Vagina (tissue), 2 donors: ENCODE measurements at regions not wholly inside any gene's neighbourhood (a gene's known extent, or its start where the extent isn't known, plus 50 kb on each side); places are given as distances from the start of the nearest gene placed in this dataset.
"Not testable (repeated sequence)": the region's sequence is repeated elsewhere in the genome, so short reads cannot be mapped to it uniquely, and the experiment has no call there.

Experiments used
- DNase-seq, 2 donors: peaks; one replicate each; pipeline ENCODE4 v3.0.0-alpha.2; 2017; ENCODE audit errors: extremely low spot score in 2 of 2
- H3K27ac ChIP-seq: fragments of 200-600 bp; sonication (generic); one replicate; pipeline ENCODE4 v1.5.1; 2019
- H3K27me3 ChIP-seq: fragments of 200-600 bp; sonication (generic); one replicate; pipeline ENCODE4 v1.5.1; 2019
- H3K36me3 ChIP-seq, 2 donors: fragments of 200-600 bp; sonication (generic); one replicate each; pipeline ENCODE4 v1.5.1; 2017 to 2019
- H3K4me1 ChIP-seq: fragments of 200-600 bp; sonication (generic); one replicate; pipeline ENCODE4 v1.5.1; 2019
- H3K4me3 ChIP-seq, 2 donors: fragments of 200-600 bp; sonication (generic); 1 replicate in 1 of 2; 2 replicates in 1 of 2; pipeline ENCODE4 v1.5.1; 2016 to 2019
- H3K9me3 ChIP-seq: fragments of 200-600 bp; sonication (generic); one replicate; pipeline ENCODE4 v1.5.1; 2019
- CTCF ChIP-seq, 3 experiments: fragments of 450-650 bp in 2 of 3; fragments of 200-600 bp in 1 of 3; sonication (generic) in 1 of 3; IDR thresholded peaks; one replicate each; pipeline ENCODE4 v1.5.1; 2017 to 2019; ENCODE audit warnings: antibody characterized with exemption in 3 of 3, mild to moderate bottlenecking in 2 of 3, moderate library complexity in 2 of 3
- POLR2A ChIP-seq, 2 donors: fragments of 450-650 bp; IDR thresholded peaks; one replicate each; pipeline ENCODE4 v1.6.1; 2017; ENCODE audit warnings: antibody characterized with exemption in 2 of 2, mild to moderate bottlenecking in 2 of 2, moderate library complexity in 2 of 2
- POLR2AphosphoS5 ChIP-seq, 2 donors: sonication (generic); formaldehyde crosslinking; IDR thresholded peaks; one replicate each; pipeline ENCODE4 v1.9.0; 2017; ENCODE audit warnings: antibody characterized with exemption in 2 of 2, mild to moderate bottlenecking in 2 of 2, low read depth in 1 of 2; ENCODE audit not compliant: insufficient read depth in 1 of 2
- intact Hi-C: fragments of 100-400 bp; cut with DNase I; formaldehyde crosslinking; loops from one replicate; pipeline ENCODE4 v1.15.1; 2023

- no peak overlapping the region for H3K4me3 ChIP-seq
- TF ChIP-seq POLR2A (IDR thresholded peaks at IDR 0.05) = no peak
- TF ChIP-seq CTCF (IDR thresholded peaks at IDR 0.05) = no peak
- TF ChIP-seq POLR2AphosphoS5 (IDR thresholded peaks at IDR 0.05; ENCODE audit: insufficient read depth in 1 of 2, low read depth in 1 of 2) = no peak
- no peaks in the 10 kb centered on the region for H3K36me3 ChIP-seq
- no peak overlapping the region for H3K27ac ChIP-seq
- no peak for DNase-seq
- no peaks in the 10 kb centered on the region for H3K9me3 ChIP-seq
- H3K27me3 ChIP-seq = no peaks in the 10 kb centered on the region
- H3K4me1 ChIP-seq = no peaks in the 10 kb centered on the region
- intact Hi-C loops = no loop called here
Measured at GRCh38 chr6:27599859-27600532, 127.1 kb upstream of the ZNF184 start.

- H3K4me1 ChIP-seq, H3K27ac ChIP-seq, intact Hi-C loops, H3K4me3 ChIP-seq, H3K27me3 ChIP-seq, H3K9me3 ChIP-seq, H3K36me3 ChIP-seq, DNase-seq: not testable (repeated sequence)
Measured at GRCh38 chr6:27597031-27597567, 124.2 kb upstream of the ZNF184 start.

- Histone ChIP-seq H3K4me1 (no peaks in the 10 kb centered on the region), H3K9me3 (no peaks in the 10 kb centered on the region), H3K36me3 (no peaks in the 10 kb centered on the region), H3K27ac (no peak overlapping the region), H3K4me3 (no peak overlapping the region), H3K27me3 (no peaks in the 10 kb centered on the region)
- no peak for DNase-seq
- intact Hi-C loops = no loop called here
- no peak for TF ChIP-seq POLR2A (IDR thresholded peaks at IDR 0.05)
- no peak for TF ChIP-seq POLR2AphosphoS5 (IDR thresholded peaks at IDR 0.05; ENCODE audit: insufficient read depth in 1 of 2, low read depth in 1 of 2)
- no peak for TF ChIP-seq CTCF (IDR thresholded peaks at IDR 0.05)
Measured at GRCh38 chr6:27593861-27594260, 121.0 kb upstream of the ZNF184 start.

GRCh38 chr6:27593200-27593818, 120.4 kb upstream of the ZNF184 start:
- no peaks in the 10 kb centered on the region for H3K27me3 ChIP-seq
- H3K27ac ChIP-seq = no peak overlapping the region
- intact Hi-C loops = no loop called here
- no peaks in the 10 kb centered on the region for H3K9me3 ChIP-seq
- no peak for DNase-seq
- H3K4me3 ChIP-seq = no peak overlapping the region
- H3K4me1 ChIP-seq = no peaks in the 10 kb centered on the region
- TF ChIP-seq POLR2AphosphoS5 (IDR thresholded peaks at IDR 0.05; ENCODE audit: insufficient read depth in 1 of 2, low read depth in 1 of 2) (no peak), POLR2A (IDR thresholded peaks at IDR 0.05) (no peak), CTCF (IDR thresholded peaks at IDR 0.05) (no peak)
- H3K36me3 ChIP-seq = no peaks in the 10 kb centered on the region

GRCh38 chr6:27592481-27593199, 119.7 kb upstream of the ZNF184 start:
- TF ChIP-seq POLR2A (IDR thresholded peaks at IDR 0.05) = no peak
- no peak for TF ChIP-seq CTCF (IDR thresholded peaks at IDR 0.05)
- no peak for TF ChIP-seq POLR2AphosphoS5 (IDR thresholded peaks at IDR 0.05; ENCODE audit: insufficient read depth in 1 of 2, low read depth in 1 of 2)
- no peaks in the 10 kb centered on the region for H3K9me3 ChIP-seq
- intact Hi-C loops = no loop called here
- DNase-seq = no peak
- no peaks in the 10 kb centered on the region for H3K36me3 ChIP-seq
- no peak overlapping the region for H3K4me3 ChIP-seq
- no peak overlapping the region for H3K27ac ChIP-seq
- no peaks in the 10 kb centered on the region for H3K27me3 ChIP-seq
- H3K4me1 ChIP-seq = no peaks in the 10 kb centered on the region
